Loucy (cell line): ENCODE measurements at regions not wholly inside any gene's neighbourhood (a gene's known extent, or its start where the extent isn't known, plus 50 kb on each side); places are given as distances from the start of the nearest gene placed in this dataset.

Experiments
- H2AFZ ChIP-seq: fragments of 200-600 bp; sonication (generic); 2 replicates; pipeline ENCODE4 v1.6.0; 2016; ENCODE audit warnings: antibody characterized with exemption, mild to moderate bottlenecking, low read length, moderate library complexity
- H3F3A ChIP-seq: fragments of 200-600 bp; 2 replicates; pipeline ENCODE4 v1.6.0; 2016; ENCODE audit warnings: antibody characterized with exemption, low read depth, mild to moderate bottlenecking
- H3K27me3 ChIP-seq: fragments of 200-600 bp; sonication (generic); 2 replicates; pipeline ENCODE4 v1.6.1; 2014; ENCODE audit warnings: low read length, mild to moderate bottlenecking; ENCODE audit not compliant: insufficient read depth, poor library complexity, severe bottlenecking
- H3K36me3 ChIP-seq: fragments of 200-600 bp; sonication (generic); 2 replicates; pipeline ENCODE4 v1.6.1; 2016; ENCODE audit warnings: low read length; ENCODE audit not compliant: insufficient read depth
- H3K4me1 ChIP-seq: fragments of 200-600 bp; sonication (generic); 2 replicates; pipeline ENCODE4 v1.5.1; 2014; ENCODE audit warnings: low read length, mild to moderate bottlenecking; ENCODE audit not compliant: insufficient read depth, poor library complexity, severe bottlenecking
- H3K4me2 ChIP-seq: fragments of 200-600 bp; sonication (generic); 2 replicates; pipeline ENCODE4 v1.6.0; 2014; ENCODE audit warnings: antibody characterized with exemption, low read length, low read depth, mild to moderate bottlenecking; ENCODE audit not compliant: poor library complexity, severe bottlenecking
- H3K4me3 ChIP-seq: fragments of 200-600 bp; sonication (generic); 2 replicates; pipeline ENCODE4 v1.5.1; 2014; ENCODE audit warnings: low read length, mild to moderate bottlenecking, mixed read lengths; ENCODE audit not compliant: poor library complexity, severe bottlenecking
- H3K79me2 ChIP-seq: fragments of 200-600 bp; sonication (generic); 2 replicates; pipeline ENCODE4 v1.6.1; 2014; ENCODE audit warnings: low read length; ENCODE audit not compliant: insufficient read depth
- H3K9ac ChIP-seq: fragments of 200-600 bp; sonication (generic); 2 replicates; pipeline ENCODE4 v1.6.0; 2014; ENCODE audit warnings: mild to moderate bottlenecking, low read depth, low read length, moderate library complexity; ENCODE audit not compliant: poor library complexity, severe bottlenecking
- H3K9me2 ChIP-seq: fragments of 200-600 bp; sonication (generic); replicated peaks from 2 replicates; pipeline ENCODE4 v1.6.1; 2016; ENCODE audit warnings: low read depth, low read length, mixed read lengths
- H3K9me3 ChIP-seq: fragments of 200-600 bp; sonication (generic); 2 replicates; pipeline ENCODE4 v1.6.1; 2014; ENCODE audit warnings: mild to moderate bottlenecking, antibody characterized with exemption, low read length, low read depth; ENCODE audit not compliant: insufficient read depth
- H4K20me1 ChIP-seq: fragments of 200-600 bp; sonication (generic); 2 replicates; pipeline ENCODE4 v1.6.0; 2014; ENCODE audit warnings: antibody characterized with exemption, low read length, mild to moderate bottlenecking; ENCODE audit not compliant: insufficient read depth, poor library complexity, severe bottlenecking
- CTCF ChIP-seq: fragments of 200-600 bp; sonication (generic); conservative IDR thresholded peaks from 2 replicates; pipeline ENCODE4 v1.5.1; 2014; ENCODE audit warnings: mild to moderate bottlenecking, antibody characterized with exemption, low read length
- EZH2phosphoT487 ChIP-seq: fragments of 200-600 bp; IDR thresholded peaks from 2 replicates; pipeline ENCODE4 v1.6.1; 2018; ENCODE audit warnings: antibody characterized with exemption, mild to moderate bottlenecking, moderate library complexity, borderline replicate concordance

- no peaks in the 10 kb centered on the region for H3K36me3 ChIP-seq
- H3K4me2 ChIP-seq = no peak overlapping the region
- no peak for TF ChIP-seq CTCF
- TF ChIP-seq EZH2phosphoT487 = no peak
- no peak overlapping the region for H3K4me3 ChIP-seq
- H3K9me2 ChIP-seq = no peaks in the 10 kb centered on the region
- no peaks in the 10 kb centered on the region for H3K9me3 ChIP-seq
- H3K79me2 ChIP-seq = no peaks in the 10 kb centered on the region
- no peaks in the 10 kb centered on the region for H4K20me1 ChIP-seq
- H2AFZ ChIP-seq = no peak overlapping the region
- H3K4me1 ChIP-seq = no peaks in the 10 kb centered on the region
- no peak overlapping the region for H3K9ac ChIP-seq
- no peaks in the 10 kb centered on the region for H3F3A ChIP-seq
- no peaks in the 10 kb centered on the region for H3K27me3 ChIP-seq
Observed at GRCh38 chr6:104574135-104574750, 285.5 kb downstream of the HACE1 start.

- Histone ChIP-seq H3K79me2 (no peaks in the 10 kb centered on the region), H3K4me2 (no peak overlapping the region), H3K9me3 (no peaks in the 10 kb centered on the region), H3K9ac (no peak overlapping the region), H3K4me3 (no peak overlapping the region), H3K4me1 (no peaks in the 10 kb centered on the region), H3K27me3 (no peaks in the 10 kb centered on the region), H2AFZ (no peak overlapping the region), H3K36me3 (no peaks in the 10 kb centered on the region), H4K20me1 (no peaks in the 10 kb centered on the region), H3K9me2 (no peaks in the 10 kb centered on the region), H3F3A (no peaks in the 10 kb centered on the region)
- no peak for TF ChIP-seq CTCF
- no peak for TF ChIP-seq EZH2phosphoT487
Observed at GRCh38 chr6:104573350-104573749, 286.4 kb downstream of the HACE1 start.

- no peak overlapping the region for H3K4me3 ChIP-seq
- no peaks in the 10 kb centered on the region for H3K79me2 ChIP-seq
- H3F3A ChIP-seq = no peaks in the 10 kb centered on the region
- H3K4me2 ChIP-seq = no peak overlapping the region
- H2AFZ ChIP-seq = no peak overlapping the region
- no peak for TF ChIP-seq CTCF
- TF ChIP-seq EZH2phosphoT487 = no peak
- no peaks in the 10 kb centered on the region for H3K9me2 ChIP-seq
- no peaks in the 10 kb centered on the region for H3K36me3 ChIP-seq
- no peaks in the 10 kb centered on the region for H4K20me1 ChIP-seq
- H3K9ac ChIP-seq = no peak overlapping the region
- no peaks in the 10 kb centered on the region for H3K4me1 ChIP-seq
- H3K9me3 ChIP-seq = no peaks in the 10 kb centered on the region
- no peaks in the 10 kb centered on the region for H3K27me3 ChIP-seq
Observed at GRCh38 chr6:104572901-104573300, 286.8 kb downstream of the HACE1 start.
